D341Med (cell line): ENCODE measurements at regions not wholly inside any gene's neighbourhood (a gene's known extent, or its start where the extent isn't known, plus 50 kb on each side); places are given as distances from the start of the nearest gene placed in this dataset.
A peak's percentile ranks its signal among the peaks of the same experiment; 100 is the strongest.

ENCODE experiments used
- DNase-seq: peaks from one replicate; pipeline ENCODE4 v3.0.0; 2012; ENCODE audit warnings: low spot score

GRCh38 chr9:107431461-107431860 is 58.1 kb downstream of the KLF4 start:
- DNase-seq = no peak

- no peak for DNase-seq
These were observed 59.5 kb downstream of the KLF4 start for GRCh38 chr9:107430071-107430470.

GRCh38 chr9:107426126-107426525 is 63.4 kb downstream of the KLF4 start:
- DNase-seq = no peak

GRCh38 chr9:107425101-107426025 is 64.2 kb downstream of the KLF4 start:
- DNase-seq = peak; percentile 79

- no peak for DNase-seq
These were observed 66.0 kb downstream of the KLF4 start for GRCh38 chr9:107423540-107423939.

- DNase-seq = peak; percentile 85
These were observed 67.1 kb downstream of the KLF4 start for GRCh38 chr9:107422189-107423185.

- no peak for DNase-seq
These were observed 79.1 kb downstream of the KLF4 start for GRCh38 chr9:107410420-107410819.

GRCh38 chr9:107409581-107410389 is 79.8 kb downstream of the KLF4 start:
- no peak for DNase-seq

GRCh38 chr9:107407675-107408074 is 81.9 kb downstream of the KLF4 start:
- no peak for DNase-seq

GRCh38 chr9:107405511-107405910 is 84.1 kb downstream of the KLF4 start:
- no peak for DNase-seq

GRCh38 chr9:107404736-107405135 is 84.8 kb downstream of the KLF4 start:
- no peak for DNase-seq

- DNase-seq = peak; percentile 55
These were observed 85.4 kb downstream of the KLF4 start for GRCh38 chr9:107404161-107404560.

GRCh38 chr9:107397076-107398044 is 92.2 kb downstream of the KLF4 start:
- no peak for DNase-seq

GRCh38 chr9:107394264-107394663 is 95.3 kb downstream of the KLF4 start:
- DNase-seq = no peak

GRCh38 chr9:107390778-107391177 is 98.8 kb downstream of the KLF4 start:
- DNase-seq = no peak

GRCh38 chr9:107390279-107390678 is 99.3 kb downstream of the KLF4 start:
- no peak for DNase-seq

- no peak for DNase-seq
These were observed 99.9 kb downstream of the KLF4 start for GRCh38 chr9:107389617-107390071.

GRCh38 chr9:107388890-107389289 is 100.7 kb downstream of the KLF4 start:
- DNase-seq = no peak

GRCh38 chr9:107387409-107387808 is 102.2 kb downstream of the KLF4 start:
- no peak for DNase-seq

GRCh38 chr9:107386396-107386795 is 103.2 kb downstream of the KLF4 start:
- DNase-seq = no peak
